Fibroblast of lung (primary cell): ENCODE measurements at regions not wholly inside any gene's neighbourhood (a gene's known extent, or its start where the extent isn't known, plus 50 kb on each side); places are given as distances from the start of the nearest gene placed in this dataset.

ENCODE experiments used
- EZH2 ChIP-seq: IDR thresholded peaks from 2 replicates; pipeline ENCODE4 v1.5.1; 2012; ENCODE audit warnings: low read length, control low read depth, mild to moderate bottlenecking; ENCODE audit errors: missing control alignments
- TF ChIP-seq, protein P1 (sequence below), 2 donors: IDR thresholded peaks in 1 of 2; conservative IDR thresholded peaks in 1 of 2; 1 replicate in 1 of 2; 2 replicates in 1 of 2; pipeline ENCODE4 v1.5.1; 2011 to 2012; ENCODE audit warnings: low read length in 2 of 2, control low read depth in 1 of 2, inconsistent platforms in 1 of 2, low read depth in 1 of 2, mild to moderate bottlenecking in 1 of 2

DNA sequence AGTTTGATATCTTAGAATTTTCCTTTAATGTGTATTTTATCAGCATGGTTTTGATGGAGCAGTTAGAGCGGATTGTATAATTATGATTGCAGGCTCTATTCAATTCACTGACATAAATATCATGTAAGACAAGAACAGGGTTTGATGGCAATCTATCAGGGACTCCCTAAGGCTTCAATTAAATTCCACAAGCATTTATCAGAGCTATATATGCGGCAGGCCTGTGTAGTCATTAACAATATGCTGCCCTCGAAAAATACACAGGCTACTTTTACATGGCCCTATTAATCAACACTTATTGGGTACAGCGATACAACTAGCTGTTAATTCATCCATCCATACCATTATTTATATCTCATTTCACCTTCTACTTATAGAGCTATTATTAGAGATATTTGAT, 358.1 kb upstream of the TPK1 start:
- TF ChIP-seq, protein P1, sequence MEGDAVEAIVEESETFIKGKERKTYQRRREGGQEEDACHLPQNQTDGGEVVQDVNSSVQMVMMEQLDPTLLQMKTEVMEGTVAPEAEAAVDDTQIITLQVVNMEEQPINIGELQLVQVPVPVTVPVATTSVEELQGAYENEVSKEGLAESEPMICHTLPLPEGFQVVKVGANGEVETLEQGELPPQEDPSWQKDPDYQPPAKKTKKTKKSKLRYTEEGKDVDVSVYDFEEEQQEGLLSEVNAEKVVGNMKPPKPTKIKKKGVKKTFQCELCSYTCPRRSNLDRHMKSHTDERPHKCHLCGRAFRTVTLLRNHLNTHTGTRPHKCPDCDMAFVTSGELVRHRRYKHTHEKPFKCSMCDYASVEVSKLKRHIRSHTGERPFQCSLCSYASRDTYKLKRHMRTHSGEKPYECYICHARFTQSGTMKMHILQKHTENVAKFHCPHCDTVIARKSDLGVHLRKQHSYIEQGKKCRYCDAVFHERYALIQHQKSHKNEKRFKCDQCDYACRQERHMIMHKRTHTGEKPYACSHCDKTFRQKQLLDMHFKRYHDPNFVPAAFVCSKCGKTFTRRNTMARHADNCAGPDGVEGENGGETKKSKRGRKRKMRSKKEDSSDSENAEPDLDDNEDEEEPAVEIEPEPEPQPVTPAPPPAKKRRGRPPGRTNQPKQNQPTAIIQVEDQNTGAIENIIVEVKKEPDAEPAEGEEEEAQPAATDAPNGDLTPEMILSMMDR (conservative IDR thresholded peaks at IDR 0.05 in 1 of 2, IDR thresholded peaks at IDR 0.05 in 1 of 2; ENCODE audit: low read depth in 1 of 2, low read length in 2 of 2), result no peak
- no peak for TF ChIP-seq EZH2
